HepG2 (cell line): ENCODE measurements at regions not wholly inside any gene's neighbourhood (a gene's known extent, or its start where the extent isn't known, plus 50 kb on each side); places are given as distances from the start of the nearest gene placed in this dataset.

Source experiments
- AGO2 ChIP-seq: fragments of 200-400 bp; formaldehyde crosslinking; optimal IDR thresholded peaks from 2 replicates; pipeline ENCODE3; 2017; ENCODE audit warnings: mild to moderate bottlenecking, low read depth, low read length, moderate library complexity
- ATF4 ChIP-seq, 2 experiments: fragments of 450-650 bp in 1 of 2; sonication (generic) in 1 of 2; formaldehyde crosslinking; IDR thresholded peaks; 2 replicates each; pipeline versions ENCODE4 v1.5.0 to v1.8.0; 2020 to 2022; ENCODE audit warnings: mild to moderate bottlenecking in 1 of 2, missing genetic modification reagents in 1 of 2
- BCL6 ChIP-seq: IDR thresholded peaks from 2 replicates; pipeline ENCODE4 v1.6.1; 2016; ENCODE audit warnings: missing genetic modification reagents, missing compliant biosample characterization
- FOXA3 ChIP-seq: IDR thresholded peaks from 2 replicates; pipeline ENCODE4 v1.6.1; 2016; ENCODE audit warnings: missing genetic modification reagents, missing compliant biosample characterization
- FOXO1 ChIP-seq: sonication (generic); formaldehyde crosslinking; IDR thresholded peaks from 2 replicates; pipeline ENCODE4 v1.4.0; 2020; ENCODE audit warnings: missing genetic modification reagents
- GTF2F1 ChIP-seq: fragments of 150-350 bp; IDR thresholded peaks from 2 replicates; pipeline ENCODE4 v1.6.1; 2014; ENCODE audit warnings: low read length
- HNF4G ChIP-seq, 2 experiments: sonication (generic) in 1 of 2; formaldehyde crosslinking in 1 of 2; IDR thresholded peaks; 2 replicates each; pipeline versions ENCODE4 v1.4.0 to v1.6.1; 2011 to 2020; ENCODE audit warnings: borderline replicate concordance in 2 of 2, low read depth in 2 of 2, mild to moderate bottlenecking in 2 of 2, low read length in 1 of 2, missing genetic modification reagents in 1 of 2, moderate library complexity in 1 of 2
- HOXA3 ChIP-seq: sonication (generic); formaldehyde crosslinking; IDR thresholded peaks from 2 replicates; pipeline ENCODE4 v1.5.0; 2020; ENCODE audit warnings: missing genetic modification reagents
- IKZF4 ChIP-seq: sonication (generic); formaldehyde crosslinking; IDR thresholded peaks from 2 replicates; pipeline ENCODE4 v1.5.1; 2020; ENCODE audit warnings: borderline replicate concordance, mild to moderate bottlenecking, low read depth, missing genetic modification reagents; ENCODE audit errors: not compliant biosample characterization
- ISL2 ChIP-seq: sonication (generic); formaldehyde crosslinking; IDR thresholded peaks from 2 replicates; pipeline ENCODE4 v1.5.0; 2020; ENCODE audit warnings: missing genetic modification reagents
- KAT8 ChIP-seq: IDR thresholded peaks from 2 replicates; pipeline ENCODE4 v1.6.1; 2016; ENCODE audit warnings: missing genetic modification reagents, missing compliant biosample characterization
- KDM6A ChIP-seq: IDR thresholded peaks from 2 replicates; pipeline ENCODE4 v1.6.1; 2016; ENCODE audit warnings: low read depth
- NFE2L1 ChIP-seq: sonication (generic); formaldehyde crosslinking; IDR thresholded peaks from 2 replicates; pipeline ENCODE4 v1.4.0; 2020; ENCODE audit warnings: missing genetic modification reagents, mild to moderate bottlenecking, borderline replicate concordance
- PRMT3 ChIP-seq: sonication (generic); formaldehyde crosslinking; IDR thresholded peaks from 2 replicates; pipeline ENCODE4 v1.8.1; 2022; ENCODE audit warnings: low read depth, mild to moderate bottlenecking, moderate library complexity, missing genetic modification reagents, borderline replicate concordance
- TARDBP ChIP-seq: sonication (generic); formaldehyde crosslinking; IDR thresholded peaks from 2 replicates; pipeline ENCODE4 v1.8.0; 2022; ENCODE audit warnings: mild to moderate bottlenecking, missing genetic modification reagents
- TBX2 ChIP-seq: sonication (generic); formaldehyde crosslinking; IDR thresholded peaks from 2 replicates; pipeline ENCODE4 v1.5.0; 2020; ENCODE audit warnings: missing genetic modification reagents, mild to moderate bottlenecking, borderline replicate concordance
- TCF12 ChIP-seq, 2 experiments: fragments of 450-650 bp in 1 of 2; sonication (generic) in 1 of 2; formaldehyde crosslinking in 1 of 2; IDR thresholded peaks; 2 replicates each; pipeline versions ENCODE4 v1.6.1 to v1.8.0; 2017 to 2022; ENCODE audit warnings: antibody characterized with exemption in 1 of 2, mild to moderate bottlenecking in 1 of 2, missing genetic modification reagents in 1 of 2, moderate library complexity in 1 of 2
- TOE1 ChIP-seq: sonication (generic); formaldehyde crosslinking; IDR thresholded peaks from 2 replicates; pipeline ENCODE4 v1.4.0; 2020; ENCODE audit warnings: mild to moderate bottlenecking, missing genetic modification reagents
- YEATS4 ChIP-seq: sonication (generic); formaldehyde crosslinking; IDR thresholded peaks from 2 replicates; pipeline ENCODE4 v1.4.0; 2020; ENCODE audit warnings: missing genetic modification reagents, borderline replicate concordance
- ZC3H13 ChIP-seq: sonication (generic); formaldehyde crosslinking; IDR thresholded peaks from 2 replicates; pipeline ENCODE4 v1.8.1; 2023; ENCODE audit warnings: mild to moderate bottlenecking, missing genetic modification reagents, moderate library complexity
- ZNF207 ChIP-seq: fragments of 450-650 bp; IDR thresholded peaks from 2 replicates; pipeline ENCODE4 v1.6.1; 2016; ENCODE audit warnings: antibody characterized with exemption, borderline replicate concordance
- ZNF264 ChIP-seq: sonication (generic); formaldehyde crosslinking; IDR thresholded peaks from 2 replicates; pipeline ENCODE4 v1.4.0; 2020; ENCODE audit warnings: missing genetic modification reagents
- ZNF367 ChIP-seq: sonication (generic); formaldehyde crosslinking; IDR thresholded peaks from 2 replicates; pipeline ENCODE4 v1.4.0; 2020; ENCODE audit warnings: missing genetic modification reagents, borderline replicate concordance
- ZNF468 ChIP-seq: sonication (generic); formaldehyde crosslinking; IDR thresholded peaks from 2 replicates; pipeline ENCODE4 v1.8.0; 2022; ENCODE audit warnings: mild to moderate bottlenecking, moderate library complexity, missing genetic modification reagents
- TF ChIP-seq, protein P1 (sequence below), 2 experiments: sonication (generic) in 1 of 2; formaldehyde crosslinking in 1 of 2; IDR thresholded peaks; 2 replicates each; pipeline versions ENCODE4 v1.4.0 to v1.6.1; 2016 to 2020; ENCODE audit warnings: borderline replicate concordance in 1 of 2, low read depth in 1 of 2, mild to moderate bottlenecking in 1 of 2, missing genetic modification reagents in 1 of 2

GRCh38 chr19:56976300-56976699, 135.8 kb upstream of the PEG3 start (continued):
- TF ChIP-seq, protein P1, sequence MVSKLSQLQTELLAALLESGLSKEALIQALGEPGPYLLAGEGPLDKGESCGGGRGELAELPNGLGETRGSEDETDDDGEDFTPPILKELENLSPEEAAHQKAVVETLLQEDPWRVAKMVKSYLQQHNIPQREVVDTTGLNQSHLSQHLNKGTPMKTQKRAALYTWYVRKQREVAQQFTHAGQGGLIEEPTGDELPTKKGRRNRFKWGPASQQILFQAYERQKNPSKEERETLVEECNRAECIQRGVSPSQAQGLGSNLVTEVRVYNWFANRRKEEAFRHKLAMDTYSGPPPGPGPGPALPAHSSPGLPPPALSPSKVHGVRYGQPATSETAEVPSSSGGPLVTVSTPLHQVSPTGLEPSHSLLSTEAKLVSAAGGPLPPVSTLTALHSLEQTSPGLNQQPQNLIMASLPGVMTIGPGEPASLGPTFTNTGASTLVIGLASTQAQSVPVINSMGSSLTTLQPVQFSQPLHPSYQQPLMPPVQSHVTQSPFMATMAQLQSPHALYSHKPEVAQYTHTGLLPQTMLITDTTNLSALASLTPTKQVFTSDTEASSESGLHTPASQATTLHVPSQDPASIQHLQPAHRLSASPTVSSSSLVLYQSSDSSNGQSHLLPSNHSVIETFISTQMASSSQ (IDR thresholded peaks at IDR 0.05; ENCODE audit: low read depth): peak; percentile 50; the same call in 1 of the 2 replicates
- TF ChIP-seq, protein P1 (CRISPR knock-in tag; IDR thresholded peaks at IDR 0.05; ENCODE audit: borderline replicate concordance): peak; percentile 56; the same call in 1 of the 2 replicates
- no peak for TF ChIP-seq NFE2L1
- TF ChIP-seq ZNF207: no peak
- TF ChIP-seq KAT8 (CRISPR knock-in tag): peak; percentile 38; the same call in 1 of the 2 replicates
- no peak; the same call in 1 of the 2 replicates for TF ChIP-seq TBX2
- TF ChIP-seq HOXA3 (CRISPR knock-in tag): peak; percentile 76
- TF ChIP-seq ZNF264 (CRISPR knock-in tag): peak; percentile 10; the same call in 1 of the 2 replicates
- TF ChIP-seq ZNF367 (CRISPR knock-in tag): no peak
- no peak for TF ChIP-seq TCF12 (IDR thresholded peaks at IDR 0.05)
- no peak for TF ChIP-seq TCF12 (CRISPR knock-in tag; IDR thresholded peaks at IDR 0.05)
- TF ChIP-seq GTF2F1: no peak
- peak; percentile 49; the same call in 1 of the 2 replicates for TF ChIP-seq HNF4G (IDR thresholded peaks at IDR 0.05; ENCODE audit: borderline replicate concordance, low read depth, low read length)
- no peak for TF ChIP-seq HNF4G (CRISPR knock-in tag; IDR thresholded peaks at IDR 0.05; ENCODE audit: borderline replicate concordance, low read depth)
- TF ChIP-seq ZNF468 (CRISPR knock-in tag): no peak
- TF ChIP-seq TARDBP (CRISPR knock-in tag): no peak
- peak; percentile 56; the same call in 1 of the 2 replicates for TF ChIP-seq YEATS4 (CRISPR knock-in tag)
- TF ChIP-seq ISL2 (CRISPR knock-in tag): peak; percentile 86
- no peak for TF ChIP-seq AGO2
- TF ChIP-seq KDM6A: peak; percentile 59; the same call in 1 of the 2 replicates
- TF ChIP-seq ZC3H13 (CRISPR knock-in tag): no peak
- TF ChIP-seq FOXA3: peak; percentile 91
- no peak for TF ChIP-seq PRMT3 (CRISPR knock-in tag)
- peak; percentile 80 for TF ChIP-seq BCL6 (CRISPR knock-in tag)
- peak in 1 of 2 experiments; percentile 60; a peak in 1 of 4 replicates for TF ChIP-seq ATF4 (CRISPR knock-in tag; IDR thresholded peaks at IDR 0.05)
- peak; percentile 75; the same call in 1 of the 2 replicates for TF ChIP-seq FOXO1 (CRISPR knock-in tag)
- no peak for TF ChIP-seq TOE1 (CRISPR knock-in tag)
- no peak for TF ChIP-seq IKZF4 (CRISPR knock-in tag)
